Small intestine (tissue), 7 donors: ENCODE measurements at regions not wholly inside any gene's neighbourhood (a gene's known extent, or its start where the extent isn't known, plus 50 kb on each side); places are given as distances from the start of the nearest gene placed in this dataset.

Experiments
- DNase-seq, 2 donors: peaks; one replicate each; pipeline versions ENCODE4 v3.0.0 to v3.0.0-alpha.2; 2013
- FAIRE-seq: peaks from 2 replicates; lab custom pipeline; 2012; peaks lifted over from hg19 to GRCh38; lab: Jason Lieb, UNC
- H3K27ac ChIP-seq, 3 donors: one replicate each; pipeline ENCODE4 v1.5.1; 2013; ENCODE audit warnings: low read length in 2 of 3, mild to moderate bottlenecking in 2 of 3, control low read depth in 1 of 3, inconsistent platforms in 1 of 3, low read depth in 1 of 3, moderate library complexity in 1 of 3
- H3K27me3 ChIP-seq, 3 donors: one replicate each; pipeline ENCODE4 v1.6.1; 2013; ENCODE audit warnings: low read length in 3 of 3, inconsistent platforms in 1 of 3; ENCODE audit not compliant: control insufficient read depth in 3 of 3, insufficient read depth in 3 of 3
- H3K36me3 ChIP-seq, 3 donors: one replicate each; pipeline ENCODE4 v1.6.1; 2013; ENCODE audit warnings: low read length in 3 of 3, inconsistent platforms in 1 of 3, low read depth in 1 of 3, mild to moderate bottlenecking in 1 of 3, moderate library complexity in 1 of 3; ENCODE audit not compliant: control insufficient read depth in 3 of 3, insufficient read depth in 2 of 3
- H3K4me1 ChIP-seq, 3 donors: one replicate each; pipeline ENCODE4 v1.6.1; 2013; ENCODE audit warnings: low read length in 2 of 3, inconsistent platforms in 1 of 3, low read depth in 1 of 3, mild to moderate bottlenecking in 1 of 3, moderate library complexity in 1 of 3; ENCODE audit not compliant: control insufficient read depth in 3 of 3, insufficient read depth in 2 of 3
- H3K4me3 ChIP-seq, 3 donors: one replicate each; pipeline ENCODE4 v1.5.1; 2013; ENCODE audit warnings: low read length in 3 of 3, control low read depth in 1 of 3, inconsistent platforms in 1 of 3, low read depth in 1 of 3, mild to moderate bottlenecking in 1 of 3, moderate library complexity in 1 of 3
- H3K9me3 ChIP-seq, 2 donors: one replicate each; pipeline ENCODE4 v1.6.1; 2013; ENCODE audit warnings: low read depth in 1 of 2, low read length in 1 of 2; ENCODE audit not compliant: control insufficient read depth in 2 of 2, insufficient read depth in 1 of 2
- WGBS, 3 donors: extraction: QIAGEN DNeasy Blood & Tissue Kit; methylation state at CpG; one replicate each; pipeline ENCODE4 v1.1.7; 2013; 5-methylcytosine and 5-hydroxymethylcytosine counted together
- donor health status: healthy with polysubstance abuse.
- donor health status: control.
- donor health status: control.
- donor health status: Bipolar disorder and iron deficiency.
- donor health status: healthy.

DNA sequence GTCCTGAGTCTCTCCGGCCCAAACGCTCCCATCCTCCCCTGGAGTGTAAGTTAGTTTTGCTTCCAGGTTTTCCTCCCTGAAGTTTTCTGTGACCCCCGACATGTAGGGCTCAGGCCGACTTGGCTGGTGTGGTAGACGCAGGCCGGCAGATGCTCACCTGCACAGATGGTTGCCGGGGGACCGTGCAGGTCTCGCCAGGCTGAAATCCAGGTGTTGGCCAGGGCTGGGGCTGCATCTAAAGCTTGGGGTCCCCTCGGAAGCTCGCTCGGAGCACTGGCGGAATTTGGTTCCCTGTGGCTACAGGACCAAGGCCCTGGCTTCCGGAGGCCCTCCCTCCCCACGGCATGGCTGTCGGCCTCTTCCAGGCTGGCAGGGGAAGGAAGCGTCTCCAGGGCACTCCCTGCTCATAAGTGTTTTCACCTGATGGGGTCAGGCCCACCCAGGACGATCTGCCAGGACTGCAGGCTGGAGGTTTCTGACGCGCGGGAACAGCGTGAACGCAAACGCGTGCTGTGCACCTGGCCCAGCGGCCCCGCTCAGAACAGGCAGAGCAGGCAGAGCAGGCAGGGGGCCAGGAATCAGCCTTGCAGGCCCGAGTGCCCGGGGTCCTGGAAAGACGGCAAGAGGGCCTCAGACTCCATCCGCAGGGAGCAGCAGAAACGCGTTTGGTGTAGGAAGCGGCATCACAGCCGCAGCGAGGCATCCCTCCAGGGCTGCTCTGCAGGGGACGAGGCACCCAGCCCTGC is 258.2 kb downstream of the BRD1 start:
- WGBS, 3 donors: 78 to 87% (median 80%) methylated on average over 37 of the region's 37 CpGs

DNA sequence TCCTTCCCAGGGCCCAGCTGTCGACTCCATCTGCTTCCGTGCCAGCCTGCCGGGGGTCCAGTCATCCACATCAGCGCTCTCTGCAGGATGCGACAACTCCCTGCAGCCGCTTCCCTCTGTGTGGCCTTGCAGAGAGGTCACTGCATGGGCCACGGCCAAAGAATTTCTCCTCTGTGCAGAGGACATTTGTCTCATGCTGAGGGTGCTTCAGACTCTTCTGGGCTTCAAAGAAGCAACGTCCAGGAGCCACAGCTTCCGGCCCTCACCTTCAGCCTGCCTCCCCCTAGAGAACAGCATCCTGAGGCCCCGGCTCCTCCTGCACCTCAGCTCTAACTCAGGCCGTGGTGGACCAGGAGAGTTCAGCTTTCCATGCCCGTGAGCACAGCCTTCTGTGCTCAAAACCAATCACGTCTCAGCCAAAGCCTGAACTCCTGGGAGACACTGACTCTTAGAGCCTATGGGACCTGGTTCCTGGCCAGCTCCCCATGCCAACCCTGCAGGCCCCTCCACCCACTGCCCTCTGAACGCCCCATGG is 258.9 kb downstream of the BRD1 start:
- no peaks in the 10 kb centered on the region for H3K36me3 ChIP-seq
- DNase-seq: no peak
- WGBS, 3 donors: 63 to 74% (median 64%) methylated on average over 14 of the region's 14 CpGs
- H3K27ac ChIP-seq: no peak overlapping the region
- no peak for FAIRE-seq
- no peak overlapping the region for H3K4me3 ChIP-seq
- H3K9me3 ChIP-seq: no peaks in the 10 kb centered on the region
- H3K4me1 ChIP-seq: no peaks in the 10 kb centered on the region
- no peaks in the 10 kb centered on the region for H3K27me3 ChIP-seq

More for the DNA sequence above, 258.2 kb downstream of the BRD1 start:
- Histone ChIP-seq H3K4me1 (no peaks in the 10 kb centered on the region), H3K27ac (no peak overlapping the region), H3K4me3 (no peak overlapping the region), H3K36me3 (no peaks in the 10 kb centered on the region), H3K9me3 (no peaks in the 10 kb centered on the region), H3K27me3 (no peaks in the 10 kb centered on the region)
- FAIRE-seq (no peak), DNase-seq (no peak)

DNA sequence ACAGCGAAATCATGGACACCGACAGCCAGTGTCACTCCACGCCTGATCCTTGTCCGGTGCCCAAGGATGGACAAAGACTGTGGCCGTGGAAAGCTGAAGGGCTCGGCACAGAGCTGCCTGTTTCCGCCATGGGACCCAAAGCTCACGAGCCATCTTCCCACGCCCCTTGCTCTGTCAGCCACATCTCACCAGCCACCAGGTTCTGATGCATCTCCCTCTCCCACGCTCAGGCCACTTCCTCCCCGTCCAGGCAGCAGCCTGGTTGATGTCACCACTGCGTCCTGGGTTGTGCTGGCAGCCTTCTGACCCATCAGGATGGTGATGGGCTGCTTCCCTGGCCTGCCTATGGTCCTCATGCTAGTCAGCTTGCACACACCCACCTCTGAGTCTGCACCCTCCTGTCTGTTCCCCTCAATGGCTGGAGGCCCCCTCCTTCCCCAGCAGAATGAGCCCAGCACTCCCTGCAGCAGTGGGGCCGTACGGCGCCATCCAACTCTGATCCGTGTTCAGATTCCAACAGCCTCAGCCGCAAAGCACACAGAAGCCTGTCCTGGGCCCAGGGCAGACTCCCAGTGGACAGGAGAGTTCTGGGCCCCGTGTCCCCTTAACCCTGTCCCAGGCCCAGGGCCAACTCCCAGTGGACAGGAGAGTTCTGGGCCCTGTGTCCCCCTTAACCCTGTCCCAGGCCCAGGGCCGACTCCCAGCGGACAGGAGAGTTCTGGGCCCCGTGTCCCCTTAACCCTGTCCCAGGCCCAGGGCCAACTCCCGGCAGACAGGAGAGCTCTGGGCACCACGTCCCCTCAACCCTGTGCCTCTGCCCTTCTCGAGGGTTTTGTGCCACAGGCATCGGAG is 259.5 kb downstream of the BRD1 start:
- WGBS, 3 donors: 62 to 81% (median 70%) methylated on average over 23 to 25 of the region's 25 CpGs
- no peak for DNase-seq
- no peaks in the 10 kb centered on the region for H3K4me1 ChIP-seq
- H3K4me3 ChIP-seq: no peak overlapping the region
- no peak overlapping the region for H3K27ac ChIP-seq
- no peaks in the 10 kb centered on the region for H3K36me3 ChIP-seq
- H3K27me3 ChIP-seq: no peaks in the 10 kb centered on the region
- H3K9me3 ChIP-seq: no peaks in the 10 kb centered on the region
- no peak for FAIRE-seq

DNA sequence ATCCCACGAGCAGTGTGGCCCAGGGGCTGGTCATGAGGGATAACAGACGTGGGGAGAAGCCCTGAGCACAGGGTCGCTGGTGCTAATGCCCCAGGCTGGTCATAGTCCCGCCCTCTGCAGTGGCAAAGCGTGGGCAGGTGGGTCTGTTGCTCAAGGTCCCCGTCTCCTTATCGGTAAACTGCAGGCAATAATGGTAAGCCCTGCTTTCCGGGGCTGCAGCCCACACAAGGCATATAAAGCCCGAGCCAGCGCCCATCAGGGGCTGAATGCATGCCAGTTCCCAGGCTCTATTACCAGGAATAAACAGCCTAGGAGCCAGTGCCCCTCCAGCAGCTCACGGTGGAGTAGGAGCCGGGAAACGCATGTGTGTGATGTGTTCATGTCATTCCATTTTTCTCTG is 261.0 kb downstream of the BRD1 start:
- no peaks in the 10 kb centered on the region for H3K36me3 ChIP-seq
- H3K9me3 ChIP-seq: no peaks in the 10 kb centered on the region
- no peaks in the 10 kb centered on the region for H3K27me3 ChIP-seq
- 58 to 74% (median 67%) methylated on average over 13 of the region's 13 CpGs for WGBS, 3 donors
- no peak overlapping the region for H3K4me3 ChIP-seq
- DNase-seq: no peak
- FAIRE-seq: no peak
- no peaks in the 10 kb centered on the region for H3K4me1 ChIP-seq
- no peak overlapping the region for H3K27ac ChIP-seq

DNA sequence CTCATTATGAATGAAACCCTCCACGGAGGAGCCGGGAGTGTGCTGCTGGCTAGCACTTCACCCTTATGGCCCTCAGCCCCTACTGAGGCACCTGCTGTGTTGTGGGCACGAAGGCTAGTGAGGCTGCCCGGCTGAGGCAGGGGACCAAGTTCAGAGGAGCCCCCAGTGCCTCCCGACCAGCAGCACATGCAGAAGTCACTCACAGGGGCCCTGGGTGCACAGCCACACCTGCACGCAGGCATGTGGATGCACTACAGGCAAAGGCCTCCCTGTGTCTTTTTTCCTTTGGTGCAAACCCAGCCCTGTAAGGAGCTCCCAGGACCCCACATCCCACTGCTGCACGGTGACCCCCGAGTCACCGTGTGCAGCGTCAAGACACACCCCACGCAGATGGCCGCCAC is 261.5 kb downstream of the BRD1 start:
- WGBS, 3 donors: 69 to 84% (median 75%) methylated on average over 12 of the region's 12 CpGs
- no peak overlapping the region for H3K4me3 ChIP-seq
- H3K36me3 ChIP-seq: no peaks in the 10 kb centered on the region
- no peak overlapping the region for H3K27ac ChIP-seq
- H3K4me1 ChIP-seq: no peaks in the 10 kb centered on the region
- FAIRE-seq (no peak), DNase-seq (no peak)
- H3K27me3 ChIP-seq: no peaks in the 10 kb centered on the region
- H3K9me3 ChIP-seq: no peaks in the 10 kb centered on the region

DNA sequence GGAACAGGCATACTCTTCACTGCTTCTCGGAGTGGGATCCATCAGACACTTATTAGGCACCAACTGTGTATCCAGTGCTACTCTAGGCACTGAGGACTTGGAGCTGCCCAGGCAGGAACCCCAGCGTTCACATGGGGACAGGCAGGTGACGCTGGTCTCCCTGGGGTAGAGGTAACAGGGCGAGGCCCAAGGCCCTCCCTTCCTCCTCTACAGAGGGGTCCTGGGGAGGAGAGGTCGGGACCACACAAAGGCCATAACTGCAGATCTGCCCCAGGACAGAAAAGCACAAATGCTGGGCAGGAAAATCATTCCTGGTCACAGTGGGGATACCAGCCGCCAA is 262.2 kb downstream of the BRD1 start:
- H3K36me3 ChIP-seq: no peaks in the 10 kb centered on the region
- DNase-seq: no peak
- FAIRE-seq: no peak
- no peaks in the 10 kb centered on the region for H3K27me3 ChIP-seq
- no peak overlapping the region for H3K27ac ChIP-seq
- H3K4me3 ChIP-seq: no peak overlapping the region
- H3K4me1 ChIP-seq: no peaks in the 10 kb centered on the region
- no peaks in the 10 kb centered on the region for H3K9me3 ChIP-seq
- WGBS, 3 donors: 60 to 73% (median 66%) methylated on average over 6 of the region's 6 CpGs

DNA sequence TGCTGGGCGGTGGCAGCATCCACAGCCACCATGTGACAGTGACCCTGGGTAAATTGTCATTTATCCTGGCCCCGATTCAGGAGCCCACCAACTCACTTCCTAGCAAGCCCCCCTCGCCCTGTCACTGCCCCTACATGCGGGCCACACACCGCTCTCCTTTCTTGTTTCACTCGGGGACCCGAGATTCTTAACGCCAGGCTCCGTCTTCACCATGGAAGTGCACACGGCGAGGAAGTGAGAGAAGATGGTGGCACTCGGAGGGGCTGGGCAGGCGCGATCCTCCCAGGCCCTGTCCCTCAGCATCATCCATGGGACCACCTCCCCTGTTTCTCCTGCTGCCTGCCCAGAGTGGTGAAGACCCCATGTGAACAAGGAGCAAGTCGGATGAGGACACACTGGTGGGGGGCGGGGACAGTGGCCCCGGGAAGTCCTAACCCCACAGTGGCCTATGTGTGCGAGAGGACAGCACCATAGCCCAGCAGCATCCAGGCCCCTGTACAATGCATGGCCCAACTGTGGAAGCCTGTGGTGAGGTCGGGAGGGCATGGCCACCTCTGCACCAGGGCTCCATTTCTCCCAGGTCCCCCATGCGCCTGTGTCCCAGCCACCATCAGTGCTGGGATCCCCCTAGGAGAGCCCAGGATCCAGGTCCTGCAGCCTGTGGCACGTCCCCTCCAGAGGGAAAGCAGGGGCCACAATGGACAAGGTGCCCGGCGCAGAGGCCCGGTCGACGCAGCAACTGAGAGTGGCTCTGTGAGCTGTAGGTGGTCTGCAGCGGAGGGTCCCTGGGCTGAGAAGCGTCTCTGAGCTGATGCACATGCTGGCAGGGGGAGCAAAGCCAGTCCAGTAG is 262.8 kb downstream of the BRD1 start:
- Histone ChIP-seq H3K9me3 (no peaks in the 10 kb centered on the region), H3K36me3 (no peaks in the 10 kb centered on the region), H3K4me3 (no peak overlapping the region), H3K27me3 (no peaks in the 10 kb centered on the region), H3K27ac (no peak overlapping the region), H3K4me1 (no peaks in the 10 kb centered on the region)
- WGBS, 3 donors: 84 to 94% (median 87%) methylated on average over 28 of the region's 28 CpGs
- DNase-seq: no peak
- FAIRE-seq: no peak

DNA sequence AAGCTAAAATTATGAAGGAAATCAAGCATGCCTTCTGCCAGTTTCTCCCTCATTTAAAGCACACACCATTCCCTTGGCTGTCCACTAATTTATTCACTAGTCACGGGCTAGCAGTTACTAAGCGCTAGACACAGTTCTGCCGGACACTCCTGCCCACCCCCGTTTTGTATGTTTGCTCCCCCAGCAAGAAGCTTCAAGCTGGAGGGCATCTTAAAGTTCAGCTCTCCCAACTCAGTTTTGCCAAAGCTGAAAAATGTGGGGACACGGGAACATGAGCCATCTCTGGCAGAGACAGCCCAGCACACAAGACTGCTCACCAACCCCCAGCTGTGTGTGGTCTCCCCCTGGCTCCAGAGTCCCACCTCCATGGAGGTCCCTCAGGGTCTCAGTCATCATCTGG is 263.6 kb downstream of the BRD1 start:
- 85 to 90% (median 87%) methylated on average over 5 of the region's 5 CpGs for WGBS, 3 donors
- no peaks in the 10 kb centered on the region for H3K4me1 ChIP-seq
- FAIRE-seq: no peak
- no peak for DNase-seq
- H3K4me3 ChIP-seq: no peak overlapping the region
- no peaks in the 10 kb centered on the region for H3K27me3 ChIP-seq
- no peaks in the 10 kb centered on the region for H3K9me3 ChIP-seq
- no peak overlapping the region for H3K27ac ChIP-seq
- no peaks in the 10 kb centered on the region for H3K36me3 ChIP-seq
